GM23338 (cell line): ENCODE measurements at regions not wholly inside any gene's neighbourhood (a gene's known extent, or its start where the extent isn't known, plus 50 kb on each side); places are given as distances from the start of the nearest gene placed in this dataset.
"Not testable (repeated sequence)": the region's sequence is repeated elsewhere in the genome, so short reads cannot be mapped to it uniquely, and the experiment has no call there.

Source experiments
- ATAC-seq: fragments of 200-7000 bp; cut with Tn5 transposase; 3 replicates; pipeline ENCODE4 v1.9.1; 2020
- DNase-seq: peaks from one replicate; pipeline ENCODE4 v3.0.0-alpha.2; 2015; ENCODE audit warnings: low spot score
- H2AFZ ChIP-seq: fragments of 200-600 bp; sonication (generic); 2 replicates; pipeline ENCODE4 v1.8.0; 2016; ENCODE audit warnings: antibody characterized with exemption, mild to moderate bottlenecking, moderate library complexity
- H3F3A ChIP-seq: fragments of 200-600 bp; sonication (generic); replicated peaks from 2 replicates; pipeline ENCODE4 v1.8.0; 2017; ENCODE audit warnings: antibody characterized with exemption, mixed run types, low read depth
- H3K27ac ChIP-seq: fragments of 200-600 bp; sonication (generic); 2 replicates; pipeline ENCODE4 v1.6.1; 2016; ENCODE audit warnings: low read depth
- H3K27me3 ChIP-seq: fragments of 200-600 bp; sonication (generic); 2 replicates; pipeline ENCODE4 v1.8.0; 2016; ENCODE audit warnings: mild to moderate bottlenecking, mixed run types, moderate library complexity; ENCODE audit not compliant: insufficient read depth
- H3K36me3 ChIP-seq: fragments of 200-600 bp; sonication (generic); 2 replicates; pipeline ENCODE4 v1.8.0; 2016; ENCODE audit warnings: mild to moderate bottlenecking; ENCODE audit not compliant: insufficient read depth
- H3K4me1 ChIP-seq: fragments of 200-600 bp; sonication (generic); 2 replicates; pipeline ENCODE4 v1.8.0; 2016; ENCODE audit warnings: mild to moderate bottlenecking, moderate library complexity; ENCODE audit not compliant: insufficient read depth
- H3K4me2 ChIP-seq: fragments of 200-600 bp; sonication (generic); 2 replicates; pipeline ENCODE4 v1.7.1; 2017; ENCODE audit warnings: mixed run types
- H3K4me3 ChIP-seq: fragments of 200-600 bp; sonication (generic); 2 replicates; pipeline ENCODE4 v1.6.1; 2016; ENCODE audit warnings: mixed run types
- H3K79me2 ChIP-seq: fragments of 200-600 bp; sonication (generic); replicated peaks from 2 replicates; pipeline ENCODE4 v1.8.0; 2017; ENCODE audit warnings: mild to moderate bottlenecking; ENCODE audit not compliant: insufficient read depth
- H3K9me2 ChIP-seq: fragments of 200-600 bp; sonication (generic); 2 replicates; pipeline ENCODE4 v1.8.0; 2017; ENCODE audit not compliant: insufficient read depth
- H4K20me1 ChIP-seq: fragments of 200-600 bp; sonication (generic); replicated peaks from 2 replicates; pipeline ENCODE4 v1.8.0; 2017; ENCODE audit warnings: mild to moderate bottlenecking; ENCODE audit not compliant: insufficient read depth
- H3K27ac Mint-ChIP-seq: 2 replicates; pipeline ENCODE4 v1.8.0; 2020; ENCODE audit warnings: inconsistent platforms, mild to moderate bottlenecking, moderate library complexity, mixed read lengths
- H3K27me3 Mint-ChIP-seq: 3 replicates; pipeline ENCODE4 v1.8.0; 2022; ENCODE audit warnings: low read depth, mild to moderate bottlenecking, moderate library complexity, mixed read lengths, inconsistent platforms; ENCODE audit not compliant: insufficient read depth, poor library complexity
- H3K36me3 Mint-ChIP-seq: 3 replicates; pipeline ENCODE4 v1.8.0; 2021; ENCODE audit warnings: low read depth, mild to moderate bottlenecking, inconsistent platforms, moderate library complexity, mixed read lengths
- H3K4me1 Mint-ChIP-seq: 3 replicates; pipeline ENCODE4 v1.8.0; 2020; ENCODE audit warnings: mild to moderate bottlenecking, inconsistent platforms, mixed read lengths
- H3K4me3 Mint-ChIP-seq: 3 replicates; pipeline ENCODE4 v1.8.0; 2021; ENCODE audit warnings: moderate library complexity, mild to moderate bottlenecking, inconsistent platforms, mixed read lengths
- H3K9me3 Mint-ChIP-seq: 3 replicates; pipeline ENCODE4 v1.8.0; 2020; ENCODE audit warnings: moderate library complexity, mild to moderate bottlenecking, inconsistent platforms, mixed read lengths
- CREB1 ChIP-seq: fragments of 250-450 bp; sonication (Bioruptor Pico); IDR thresholded peaks from 2 replicates; pipeline ENCODE4 v1.5.0; 2020; ENCODE audit warnings: low read depth, mild to moderate bottlenecking, moderate library complexity
- CTCF ChIP-seq, 2 experiments: fragments of 200-600 bp in 1 of 2; sonication (generic) in 1 of 2; conservative IDR thresholded peaks; 2 replicates each; pipeline versions ENCODE4 v1.5.1 to v1.6.1; 2016 to 2017; ENCODE audit warnings: antibody characterized with exemption in 2 of 2, low read depth in 2 of 2, mild to moderate bottlenecking in 2 of 2, moderate library complexity in 1 of 2
- ETS1 ChIP-seq: IDR thresholded peaks from 2 replicates; pipeline ENCODE4 v1.6.1; 2016; ENCODE audit warnings: antibody characterized with exemption
- EZH2 ChIP-seq: fragments of 200-600 bp; sonication (generic); IDR thresholded peaks from one replicate; pipeline ENCODE4 v1.8.0; 2017; ENCODE audit warnings: antibody characterized with exemption, mild to moderate bottlenecking, low read depth; ENCODE audit not compliant: unreplicated experiment
- EZH2phosphoT487 ChIP-seq: fragments of 200-600 bp; sonication (generic); IDR thresholded peaks from one replicate; pipeline ENCODE4 v1.8.1; 2018; ENCODE audit warnings: antibody characterized with exemption; ENCODE audit not compliant: unreplicated experiment
- JUNB ChIP-seq: IDR thresholded peaks from one replicate; pipeline ENCODE4 v1.6.1; 2016; ENCODE audit warnings: antibody characterized with exemption; ENCODE audit not compliant: unreplicated experiment
- NANOG ChIP-seq: IDR thresholded peaks from 2 replicates; pipeline ENCODE4 v1.6.1; 2016; ENCODE audit warnings: antibody characterized with exemption, borderline replicate concordance
- POLR2AphosphoS5 ChIP-seq: IDR thresholded peaks from 2 replicates; pipeline ENCODE4 v1.6.1; 2016; ENCODE audit warnings: antibody characterized with exemption, low read depth
- REST ChIP-seq: IDR thresholded peaks from one replicate; pipeline ENCODE4 v1.6.1; 2018; ENCODE audit warnings: antibody characterized with exemption; ENCODE audit not compliant: unreplicated experiment
- STAT1 ChIP-seq: IDR thresholded peaks from one replicate; pipeline ENCODE4 v1.6.1; 2016; ENCODE audit warnings: antibody characterized with exemption; ENCODE audit not compliant: unreplicated experiment
- ZNF114 ChIP-seq: fragments of 250-450 bp; sonication (Bioruptor Pico); IDR thresholded peaks from 2 replicates; pipeline ENCODE4 v1.5.0; 2020; ENCODE audit warnings: mild to moderate bottlenecking, moderate library complexity
- ZNF331 ChIP-seq: fragments of 250-450 bp; sonication (Bioruptor Pico); IDR thresholded peaks from 2 replicates; pipeline ENCODE4 v1.5.0; 2020; ENCODE audit warnings: low read depth, mild to moderate bottlenecking, moderate library complexity

GRCh38 chr7:32816409-32816948 lies 75.1 kb downstream of the KBTBD2 start:
- ATAC-seq, H3K4me1 ChIP-seq, H3K4me2 ChIP-seq, H4K20me1 ChIP-seq, H3K27me3 Mint-ChIP-seq, DNase-seq, H3K36me3 Mint-ChIP-seq, H2AFZ ChIP-seq, H3K27ac ChIP-seq, H3K4me3 Mint-ChIP-seq, H3F3A ChIP-seq, H3K27ac Mint-ChIP-seq, H3K36me3 ChIP-seq, H3K4me1 Mint-ChIP-seq, H3K27me3 ChIP-seq, H3K4me3 ChIP-seq, H3K9me2 ChIP-seq, H3K79me2 ChIP-seq, H3K9me3 Mint-ChIP-seq: not testable (repeated sequence)

- not testable (repeated sequence) for H2AFZ ChIP-seq, H3K4me1 ChIP-seq, H3K27me3 ChIP-seq, DNase-seq, H3K4me3 ChIP-seq, H3K9me2 ChIP-seq, H3K4me1 Mint-ChIP-seq, H3K27ac Mint-ChIP-seq, H3K36me3 ChIP-seq, H4K20me1 ChIP-seq, H3K4me2 ChIP-seq, H3K4me3 Mint-ChIP-seq, H3K36me3 Mint-ChIP-seq, H3F3A ChIP-seq, H3K9me3 Mint-ChIP-seq, ATAC-seq, H3K27me3 Mint-ChIP-seq, H3K27ac ChIP-seq, H3K79me2 ChIP-seq
These were observed 76.8 kb downstream of the KBTBD2 start for GRCh38 chr7:32814779-32815178.

- no peak overlapping the region for H2AFZ ChIP-seq
- Mint-ChIP-seq H3K27me3 (peaks cover 2% of the 10 kb centered on the region), H3K36me3 (no peaks in the 10 kb centered on the region), H3K27ac (no peak overlapping the region), H3K4me3 (no peak overlapping the region), H3K9me3 (no peaks in the 10 kb centered on the region; the same call in 2 of the 3 replicates), H3K4me1 (no peaks in the 10 kb centered on the region; the same call in 2 of the 3 replicates)
- no peaks in the 10 kb centered on the region for H3K79me2 ChIP-seq
- H3K9me2 ChIP-seq: 0 out of 2 replicates have a peak, but pooled peaks cover 4% of the 10 kb centered on the region
- ATAC-seq (no peak), DNase-seq (no peak)
- no peaks in the 10 kb centered on the region for H3K36me3 ChIP-seq
- no peak overlapping the region for H3K27ac ChIP-seq
- H3F3A ChIP-seq: no peaks in the 10 kb centered on the region
- no peaks in the 10 kb centered on the region for H3K4me1 ChIP-seq
- no peak overlapping the region for H3K4me2 ChIP-seq
- no peaks in the 10 kb centered on the region for H4K20me1 ChIP-seq
- no peak overlapping the region for H3K4me3 ChIP-seq
- no peaks in the 10 kb centered on the region for H3K27me3 ChIP-seq
- TF ChIP-seq STAT1 (no peak), CTCF (conservative IDR thresholded peaks at IDR 0.05; ENCODE audit: low read depth in 2 of 2) (no peak), POLR2AphosphoS5 (no peak), NANOG (no peak), REST (no peak), ZNF331 (CRISPR knock-in tag) (no peak), EZH2phosphoT487 (no peak), CREB1 (no peak), ETS1 (no peak), ZNF114 (no peak), EZH2 (no peak), JUNB (no peak)
These were observed 81.7 kb downstream of the KBTBD2 start for GRCh38 chr7:32809871-32810270.
